ENCODE measurements at regions not wholly inside any gene's neighbourhood (a gene's known extent, or its start where the extent isn't known, plus 50 kb on each side); places are given as distances from the start of the nearest gene placed in this dataset.

- no peak overlapping the region for H2AFZ ChIP-seq
- H3K4me3 ChIP-seq, result no peak overlapping the region
- no peak for DNase-seq
- no peaks in the 10 kb centered on the region for H3K36me3 ChIP-seq (ENCODE audit: low read depth)
- no peaks in the 10 kb centered on the region for H3K9me2 ChIP-seq (ENCODE audit: insufficient read depth)
- H3K4me2 ChIP-seq (ENCODE audit: unreplicated experiment), result no peak overlapping the region
- in situ Hi-C loops (cut with MboI), result no loop called here
- no peaks in the 10 kb centered on the region; the same call in 1 of the 2 replicates for H3K27me3 ChIP-seq (replicated peaks; ENCODE audit: insufficient read depth)
- TF ChIP-seq EZH2phosphoT487 (IDR thresholded peaks at IDR 0.05; ENCODE audit: insufficient read depth, low read depth), result no peak
- no peak for TF ChIP-seq EZH2 (IDR thresholded peaks at IDR 0.05; ENCODE audit: insufficient read depth, poor library complexity, severe bottlenecking)
- H3K27ac ChIP-seq, result no peak overlapping the region
- H3K79me2 ChIP-seq (ENCODE audit: insufficient read depth), result no peaks in the 10 kb centered on the region
- H3F3A ChIP-seq (ENCODE audit: insufficient read depth), result no peaks in the 10 kb centered on the region
- no peaks in the 10 kb centered on the region for H4K20me1 ChIP-seq (ENCODE audit: insufficient read depth)
- no peaks in the 10 kb centered on the region for H3K4me1 ChIP-seq (ENCODE audit: insufficient read depth)
- H3K9me3 ChIP-seq (ENCODE audit: low read depth), result no peaks in the 10 kb centered on the region
- H3K9ac ChIP-seq, result no peak overlapping the region
- WGBS, 2 experiments (ENCODE audit: low coverage in 1 of 2, low lambda C conversion rate in 2 of 2, missing lambda C conversion rate in 2 of 2), result 63% methylated on average over 7 of the region's 7 CpGs
Observed at GRCh38 chr14:36452860-36453259, 67.2 kb downstream of the NKX2-1 start.

GRCh38 chr14:36451310-36452065, 68.5 kb downstream of the NKX2-1 start:
- no peaks in the 10 kb centered on the region for H3K9me3 ChIP-seq (ENCODE audit: low read depth)
- H3K27ac ChIP-seq, result no peak overlapping the region
- no peak for DNase-seq
- in situ Hi-C loops (cut with MboI), result no loop called here
- H3K9ac ChIP-seq, result no peak overlapping the region
- no peaks in the 10 kb centered on the region for H3K9me2 ChIP-seq (ENCODE audit: insufficient read depth)
- no peaks in the 10 kb centered on the region for H3K4me1 ChIP-seq (ENCODE audit: insufficient read depth)
- no peaks in the 10 kb centered on the region for H4K20me1 ChIP-seq (ENCODE audit: insufficient read depth)
- TF ChIP-seq EZH2phosphoT487 (IDR thresholded peaks at IDR 0.05; ENCODE audit: insufficient read depth, low read depth) (no peak), EZH2 (IDR thresholded peaks at IDR 0.05; ENCODE audit: insufficient read depth, poor library complexity, severe bottlenecking) (no peak)
- H3K4me3 ChIP-seq, result no peak overlapping the region
- no peaks in the 10 kb centered on the region; the same call in 1 of the 2 replicates for H3K27me3 ChIP-seq (replicated peaks; ENCODE audit: insufficient read depth)
- H2AFZ ChIP-seq, result no peak overlapping the region
- 14 to 17% methylated on average over 8 of the region's 8 CpGs for WGBS, 2 experiments (ENCODE audit: low coverage in 1 of 2, low lambda C conversion rate in 2 of 2, missing lambda C conversion rate in 2 of 2)
- no peaks in the 10 kb centered on the region for H3K79me2 ChIP-seq (ENCODE audit: insufficient read depth)
- no peaks in the 10 kb centered on the region for H3F3A ChIP-seq (ENCODE audit: insufficient read depth)
- H3K36me3 ChIP-seq (ENCODE audit: low read depth), result no peaks in the 10 kb centered on the region
- H3K4me2 ChIP-seq (ENCODE audit: unreplicated experiment), result no peak overlapping the region

GRCh38 chr14:36450550-36450949, 69.5 kb downstream of the NKX2-1 start:
- no peaks in the 10 kb centered on the region for H4K20me1 ChIP-seq (ENCODE audit: insufficient read depth)
- no peak overlapping the region for H2AFZ ChIP-seq
- no peak overlapping the region for H3K4me2 ChIP-seq (ENCODE audit: unreplicated experiment)
- in situ Hi-C loops (cut with MboI), result no loop called here
- H3K9me3 ChIP-seq (ENCODE audit: low read depth), result no peaks in the 10 kb centered on the region
- H3K9ac ChIP-seq, result no peak overlapping the region
- no peaks in the 10 kb centered on the region for H3K4me1 ChIP-seq (ENCODE audit: insufficient read depth)
- no peaks in the 10 kb centered on the region for H3K27me3 ChIP-seq (replicated peaks; ENCODE audit: insufficient read depth)
- no peak for TF ChIP-seq EZH2phosphoT487 (IDR thresholded peaks at IDR 0.05; ENCODE audit: insufficient read depth, low read depth)
- TF ChIP-seq EZH2 (IDR thresholded peaks at IDR 0.05; ENCODE audit: insufficient read depth, poor library complexity, severe bottlenecking), result no peak
- no peaks in the 10 kb centered on the region for H3F3A ChIP-seq (ENCODE audit: insufficient read depth)
- no peaks in the 10 kb centered on the region for H3K9me2 ChIP-seq (ENCODE audit: insufficient read depth)
- no peaks in the 10 kb centered on the region for H3K79me2 ChIP-seq (ENCODE audit: insufficient read depth)
- no peak for DNase-seq
- H3K27ac ChIP-seq, result no peak overlapping the region
- no peak overlapping the region for H3K4me3 ChIP-seq
- no peaks in the 10 kb centered on the region for H3K36me3 ChIP-seq (ENCODE audit: low read depth)
- WGBS, 2 experiments (ENCODE audit: low coverage in 1 of 2, low lambda C conversion rate in 2 of 2, missing lambda C conversion rate in 2 of 2), result 39 to 48% methylated on average over 4 of the region's 4 CpGs

- Histone ChIP-seq H3K4me2 (ENCODE audit: unreplicated experiment) (no peak overlapping the region), H3K27ac (no peak overlapping the region), H2AFZ (no peak overlapping the region), H4K20me1 (ENCODE audit: insufficient read depth) (no peaks in the 10 kb centered on the region), H3K27me3 (replicated peaks; ENCODE audit: insufficient read depth) (no peaks in the 10 kb centered on the region), H3K4me1 (ENCODE audit: insufficient read depth) (no peaks in the 10 kb centered on the region), H3K79me2 (ENCODE audit: insufficient read depth) (no peaks in the 10 kb centered on the region), H3K9me2 (ENCODE audit: insufficient read depth) (no peaks in the 10 kb centered on the region), H3K4me3 (no peak overlapping the region), H3K36me3 (ENCODE audit: low read depth) (no peaks in the 10 kb centered on the region), H3K9me3 (ENCODE audit: low read depth) (no peaks in the 10 kb centered on the region), H3F3A (ENCODE audit: insufficient read depth) (no peaks in the 10 kb centered on the region), H3K9ac (no peak overlapping the region)
- DNase-seq, result no peak
- in situ Hi-C loops (cut with MboI), result no loop called here
- TF ChIP-seq EZH2phosphoT487 (IDR thresholded peaks at IDR 0.05; ENCODE audit: insufficient read depth, low read depth) (no peak), EZH2 (IDR thresholded peaks at IDR 0.05; ENCODE audit: insufficient read depth, poor library complexity, severe bottlenecking) (no peak)
- whole genome bisulfite sequencing, 2 experiments (ENCODE audit: low coverage in 1 of 2, low lambda C conversion rate in 2 of 2, missing lambda C conversion rate in 2 of 2), result 44 to 47% methylated on average over 4 of the region's 4 CpGs
Observed at GRCh38 chr14:36449903-36450302, 70.1 kb downstream of the NKX2-1 start.
